ENCODE measurements at regions not wholly inside any gene's neighbourhood (a gene's known extent, or its start where the extent isn't known, plus 50 kb on each side); places are given as distances from the start of the nearest gene placed in this dataset.
A peak's percentile ranks its signal among the peaks of the same experiment; 100 is the strongest.

DNA sequence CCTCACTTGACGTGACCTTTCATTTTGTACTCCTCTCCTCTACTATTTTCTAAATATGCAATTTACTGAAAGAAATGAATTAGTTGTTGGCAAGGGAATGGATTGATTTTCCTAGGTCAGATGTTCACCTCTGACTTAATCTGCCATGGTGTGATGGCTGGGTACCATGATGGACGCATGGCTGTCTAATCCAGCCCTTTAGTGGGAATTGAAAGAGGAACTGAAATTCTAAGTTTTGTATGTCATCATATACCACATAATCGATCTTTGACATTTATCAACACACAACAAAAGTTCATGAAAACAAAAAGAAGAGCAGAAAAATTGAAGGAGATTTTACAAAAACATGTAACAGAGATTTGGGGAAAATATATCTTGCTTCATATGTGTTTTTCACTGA lies 331.3 kb upstream of the SNX7 start:
- no peak for DNase-seq (ENCODE audit: low spot score)

GRCh38 chr1:98328855-98329254 lies 332.7 kb upstream of the SNX7 start:
- DNase-seq (ENCODE audit: low spot score) = no peak

- peak; percentile 67 for DNase-seq (ENCODE audit: low spot score)
These were observed 334.2 kb upstream of the SNX7 start for GRCh38 chr1:98327220-98327861.

- peak; percentile 86 for DNase-seq (ENCODE audit: low spot score)
These were observed 335.7 kb upstream of the SNX7 start for GRCh38 chr1:98325646-98326440.

- DNase-seq (ENCODE audit: low spot score) = peak; percentile 98
These were observed 337.6 kb upstream of the SNX7 start for GRCh38 chr1:98323906-98324358.

DNA sequence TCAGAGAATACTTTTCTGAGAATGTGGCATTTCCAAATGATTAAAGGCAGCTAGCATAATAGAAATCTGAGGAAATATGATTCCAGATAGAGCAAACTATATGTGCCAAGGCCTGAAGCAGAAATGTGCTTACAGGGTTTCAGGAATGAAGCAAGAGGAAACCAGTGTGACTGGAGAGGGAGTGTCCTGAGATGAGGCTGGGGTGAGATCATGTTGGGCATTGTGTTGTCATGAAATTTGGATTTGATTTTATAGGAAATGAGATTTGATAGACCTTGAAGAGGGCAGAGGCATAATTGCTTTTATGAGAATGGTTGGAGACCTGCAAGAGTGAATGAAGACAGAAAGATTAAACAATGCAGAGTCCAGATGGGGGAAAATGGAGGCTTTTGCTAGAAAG lies 338.1 kb upstream of the SNX7 start:
- peak; percentile 80 for DNase-seq (ENCODE audit: low spot score)

DNA sequence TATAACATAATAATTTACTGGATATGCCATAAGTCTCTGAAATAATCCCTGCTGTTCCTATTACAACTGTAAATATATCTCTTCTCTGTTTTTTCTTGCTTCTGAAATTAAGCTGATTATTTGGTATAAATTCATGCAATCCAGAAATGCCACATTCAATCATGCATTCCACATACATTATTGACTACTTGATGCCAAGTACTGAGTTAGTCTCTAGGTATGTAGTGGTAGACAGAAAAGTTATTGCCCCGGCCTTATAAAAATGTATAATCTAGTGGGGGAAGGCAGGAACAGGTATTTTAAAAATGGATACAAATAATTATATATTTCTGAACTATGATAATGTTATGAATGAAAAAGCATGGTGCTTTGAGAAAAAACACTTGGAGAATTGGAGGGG lies 338.6 kb upstream of the SNX7 start:
- no peak for DNase-seq (ENCODE audit: low spot score)

GRCh38 chr1:98322086-98322485 lies 339.4 kb upstream of the SNX7 start:
- DNase-seq (ENCODE audit: low spot score) = no peak

DNA sequence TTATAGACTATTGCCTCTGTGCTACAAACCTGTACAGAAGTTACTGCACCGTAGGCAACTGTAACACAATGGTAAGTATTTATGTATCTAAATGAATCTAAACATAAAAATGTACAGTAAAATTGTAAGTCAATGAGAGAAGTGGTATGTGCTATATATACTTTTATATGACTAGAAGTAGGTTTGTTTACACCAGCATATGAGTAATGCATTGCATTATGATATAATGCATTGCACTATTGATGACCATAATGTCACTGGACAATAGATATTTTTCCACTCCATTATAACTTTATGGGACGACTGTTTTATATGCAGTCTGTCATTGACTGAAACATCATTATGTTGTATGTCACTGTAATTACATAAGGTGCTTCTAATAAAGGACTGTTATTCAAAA lies 340.3 kb upstream of the SNX7 start:
- no peak for DNase-seq (ENCODE audit: low spot score)

DNA sequence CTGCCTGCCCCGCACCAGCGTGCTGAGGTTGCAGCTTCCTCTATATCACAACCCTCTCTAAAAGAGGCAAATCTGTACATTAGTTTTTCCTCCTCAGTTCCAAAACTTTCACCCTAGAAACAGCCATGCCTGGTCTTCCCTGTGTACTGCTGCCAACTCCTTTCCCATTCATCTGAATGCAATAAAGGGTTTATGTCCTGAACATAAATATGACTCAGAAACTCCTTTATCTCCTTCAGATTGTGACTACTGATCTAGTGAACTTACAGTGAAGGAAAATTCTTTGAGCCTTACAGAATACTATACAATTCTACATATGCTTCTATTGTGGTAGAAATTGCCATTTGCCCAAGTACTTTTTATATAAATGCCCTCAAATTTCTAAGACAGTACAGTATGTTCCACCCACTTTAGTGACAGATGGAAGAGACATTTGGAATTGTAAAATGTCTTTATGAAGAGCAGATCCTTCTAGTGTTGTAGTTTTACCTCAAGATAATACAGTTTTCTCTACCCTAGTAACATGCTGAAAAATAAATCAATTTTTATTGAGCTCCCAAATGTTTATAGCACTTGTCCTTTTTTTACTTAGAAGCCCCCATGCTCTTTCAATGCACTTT lies 345.1 kb upstream of the SNX7 start:
- peak; percentile 59 for DNase-seq (ENCODE audit: low spot score)

DNA sequence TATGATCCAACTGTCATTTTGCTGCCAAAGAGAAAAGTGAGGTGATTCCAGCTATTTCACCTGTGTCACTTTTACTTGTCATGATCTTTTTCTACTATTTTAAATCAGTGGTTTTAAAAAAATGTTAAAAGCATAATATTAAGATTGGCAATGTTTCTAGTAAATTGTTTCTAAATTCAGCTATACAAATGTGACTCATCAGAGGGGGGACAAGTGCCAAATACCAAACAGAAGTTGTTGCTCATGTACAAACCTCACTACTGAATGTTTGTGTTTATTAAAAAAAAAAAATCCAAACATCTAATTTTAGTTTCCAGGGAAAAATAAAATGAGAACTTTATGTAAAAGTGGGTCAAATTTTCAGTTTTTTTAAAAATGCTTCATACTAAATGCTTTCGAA lies 346.2 kb upstream of the SNX7 start:
- DNase-seq (ENCODE audit: low spot score) = peak; percentile 49

DNA sequence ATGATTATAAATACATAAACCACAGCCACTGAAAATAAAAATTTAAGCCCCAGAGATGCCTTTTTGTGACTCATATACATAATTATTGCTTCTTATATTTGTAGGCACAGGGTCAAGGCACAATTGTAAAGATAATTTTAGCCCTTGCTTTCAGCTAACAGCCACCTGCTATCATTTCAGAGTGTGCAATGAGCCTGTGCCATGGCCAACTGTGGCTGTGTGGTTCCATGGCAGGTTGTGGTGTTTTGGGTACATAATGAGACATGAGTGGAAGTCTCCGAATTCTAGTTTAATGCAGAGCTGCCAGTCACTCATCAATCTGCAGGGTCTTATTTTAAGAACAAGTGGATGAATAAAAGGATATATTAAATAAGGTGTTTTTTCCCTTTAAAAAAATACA lies 346.9 kb upstream of the SNX7 start:
- no peak for DNase-seq (ENCODE audit: low spot score)

- no peak for DNase-seq (ENCODE audit: low spot score)
These were observed 354.9 kb upstream of the SNX7 start for GRCh38 chr1:98306517-98307089.

DNA sequence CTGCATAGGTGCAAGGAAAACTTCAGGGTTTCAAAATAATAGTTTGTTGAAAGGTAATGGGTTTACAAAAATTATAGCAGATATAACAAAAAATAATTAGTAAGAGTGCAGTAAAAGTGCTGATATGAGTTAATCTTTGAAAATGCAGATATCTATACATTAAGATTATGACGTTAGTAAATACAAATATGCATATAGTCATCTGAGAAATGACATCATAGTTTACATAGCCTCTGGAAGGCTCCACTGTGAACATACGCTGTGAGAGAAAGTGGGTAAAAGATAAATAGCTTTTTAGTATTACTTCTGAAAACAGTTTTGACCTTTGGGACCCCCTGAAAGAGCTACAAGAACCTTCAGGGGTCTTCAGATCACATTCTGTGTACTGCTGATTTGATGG lies 356.2 kb upstream of the SNX7 start:
- no peak for DNase-seq (ENCODE audit: low spot score)

DNA sequence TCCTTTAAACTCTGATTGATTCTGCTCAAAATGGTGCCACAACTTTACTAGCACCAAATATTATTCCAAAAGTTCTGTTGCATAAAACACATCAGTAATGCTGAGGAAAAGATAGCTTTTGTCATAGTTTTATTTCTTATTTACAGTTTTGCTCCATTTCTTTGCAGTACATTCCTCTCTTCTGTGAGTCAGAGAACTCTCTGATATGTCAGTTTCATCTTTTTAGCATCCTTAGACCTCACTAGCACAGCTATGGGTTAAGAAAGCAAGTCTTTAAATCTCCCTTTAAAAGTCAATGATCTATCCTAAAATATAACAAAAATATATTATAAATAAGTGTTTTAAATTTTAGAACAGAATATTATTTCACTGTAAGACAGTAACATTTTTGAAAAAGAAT lies 356.6 kb upstream of the SNX7 start:
- no peak for DNase-seq (ENCODE audit: low spot score)

DNA sequence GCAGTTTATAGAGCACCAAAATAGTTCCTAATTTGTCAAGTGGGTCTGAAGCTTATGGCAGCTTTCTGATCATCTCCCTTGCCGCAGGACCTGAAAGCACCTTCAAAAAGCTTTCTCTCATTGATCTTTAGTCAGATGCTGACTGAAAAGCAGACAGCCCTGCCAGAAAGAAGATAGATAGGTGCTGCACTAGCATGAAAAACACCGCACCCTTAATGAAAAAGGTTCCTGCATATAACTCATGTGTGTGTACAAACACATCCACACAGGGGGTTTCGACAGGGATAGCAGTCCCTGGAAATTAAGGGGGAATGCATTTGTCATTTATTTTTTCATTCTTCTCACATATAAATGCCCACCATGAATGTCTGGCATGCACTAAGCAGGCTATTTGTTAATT lies 361.7 kb upstream of the SNX7 start:
- DNase-seq (ENCODE audit: low spot score) = no peak

DNA sequence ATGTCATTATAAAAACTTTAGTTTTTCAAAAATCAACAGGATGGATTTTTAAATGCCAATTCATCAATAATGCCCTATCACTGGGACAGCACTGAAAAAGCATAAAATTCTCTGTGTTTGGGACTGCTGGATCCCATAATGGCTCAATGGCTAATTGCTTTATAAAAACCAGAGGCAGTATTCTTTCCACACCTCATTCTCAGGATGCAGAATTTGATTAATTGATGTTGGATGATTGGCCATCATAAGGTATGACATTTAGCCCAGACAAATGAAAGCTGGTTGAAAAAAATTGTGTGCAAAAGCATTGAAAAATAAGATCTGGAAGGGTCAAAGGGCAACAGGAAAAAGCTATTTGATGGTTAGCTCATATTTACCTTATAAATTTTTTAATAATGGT lies 362.2 kb upstream of the SNX7 start:
- no peak for DNase-seq (ENCODE audit: low spot score)

- DNase-seq (ENCODE audit: low spot score) = no peak
These were observed 363.2 kb upstream of the SNX7 start for GRCh38 chr1:98298319-98298718.

GRCh38 chr1:98296681-98297080 lies 364.8 kb upstream of the SNX7 start:
- DNase-seq (ENCODE audit: low spot score) = no peak

DNA sequence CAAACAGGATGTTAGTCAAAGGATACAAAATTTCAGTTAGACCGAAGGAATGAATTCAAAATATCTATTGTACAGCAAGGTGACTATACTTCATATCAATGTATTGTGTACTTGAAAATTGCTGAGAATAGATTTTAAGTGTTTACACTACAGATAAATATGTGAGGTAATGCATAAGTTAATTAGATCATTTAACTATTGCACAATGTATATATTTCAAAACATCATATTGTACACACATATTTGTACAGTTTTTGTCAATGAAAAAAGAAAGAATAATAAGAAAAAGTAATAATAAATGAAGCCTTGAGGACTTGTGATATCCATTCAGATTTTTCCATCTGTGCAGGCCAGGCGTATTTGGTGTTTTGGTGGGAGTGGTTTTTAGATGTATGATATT lies 367.4 kb upstream of the SNX7 start:
- no peak for DNase-seq (ENCODE audit: low spot score)

DNA sequence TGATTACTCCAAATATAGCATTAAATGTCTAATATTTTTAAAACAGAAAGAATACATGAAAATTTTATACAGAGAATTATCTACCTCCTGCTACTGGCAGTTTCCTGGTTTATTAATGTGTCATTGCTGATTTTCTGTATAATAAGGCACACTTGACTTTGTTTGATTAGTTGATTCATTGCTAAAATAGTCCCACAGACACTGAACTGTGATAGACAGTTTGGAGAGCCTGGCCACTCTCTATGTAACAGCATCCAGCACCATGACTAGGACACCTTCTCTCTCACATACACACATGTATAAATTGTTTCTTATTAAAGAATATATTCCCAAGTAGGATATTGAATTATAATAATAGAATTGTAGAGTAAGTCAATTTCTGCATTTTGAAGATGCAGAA lies 368.5 kb upstream of the SNX7 start:
- DNase-seq (ENCODE audit: low spot score) = no peak

GRCh38 chr1:98289311-98289710 lies 368.5 kb upstream of the DPYD start:
- DNase-seq (ENCODE audit: low spot score) = no peak

GRCh38 chr1:98288494-98288893 lies 367.7 kb upstream of the DPYD start:
- no peak for DNase-seq (ENCODE audit: low spot score)

Data from A172 (cell line).